Fibroblast of lung (primary cell): ENCODE measurements at regions not wholly inside any gene's neighbourhood (a gene's known extent, or its start where the extent isn't known, plus 50 kb on each side); places are given as distances from the start of the nearest gene placed in this dataset.

Source experiments
- DNase-seq, 2 donors: peaks; one replicate each; pipeline versions ENCODE4 v3.0.0 to v3.0.0-alpha.2; 2010; ENCODE audit warnings: low read depth in 2 of 2
- H2AFZ ChIP-seq: 2 replicates; pipeline ENCODE4 v1.5.1; 2012; ENCODE audit warnings: low read length, control low read depth, inconsistent platforms
- H3K27ac ChIP-seq: 2 replicates; pipeline ENCODE4 v1.5.1; 2011; ENCODE audit warnings: low read length, control low read depth; ENCODE audit not compliant: insufficient read depth
- H3K27me3 ChIP-seq: 2 replicates; pipeline ENCODE4 v1.5.1; 2011; ENCODE audit warnings: mild to moderate bottlenecking, low read length; ENCODE audit not compliant: control insufficient read depth, insufficient read depth
- H3K36me3 ChIP-seq: 2 replicates; pipeline ENCODE4 v1.5.1; 2011; ENCODE audit warnings: low read length; ENCODE audit not compliant: control insufficient read depth, insufficient read depth
- H3K4me1 ChIP-seq: 2 replicates; pipeline ENCODE4 v1.5.1; 2011; ENCODE audit warnings: low read length; ENCODE audit not compliant: control insufficient read depth, insufficient read depth; ENCODE audit errors: extremely low read depth
- H3K4me2 ChIP-seq: 2 replicates; pipeline ENCODE4 v1.5.1; 2011; ENCODE audit warnings: low read length, control low read depth; ENCODE audit not compliant: insufficient read depth; ENCODE audit errors: extremely low read depth
- H3K4me3 ChIP-seq, 4 experiments: fragments of 200-600 bp in 1 of 4; sonication (generic) in 1 of 4; replicated peaks in 1 of 4; 2 replicates each; pipeline ENCODE4 v1.5.1; 2011 to 2016; ENCODE audit warnings: low read length in 4 of 4, low read depth in 3 of 4, mild to moderate bottlenecking in 3 of 4, control low read depth in 2 of 4, inconsistent platforms in 1 of 4, mixed read lengths in 1 of 4; ENCODE audit not compliant: insufficient read depth in 1 of 4; ENCODE audit errors: control extremely low read depth in 1 of 4
- H3K79me2 ChIP-seq: 2 replicates; pipeline ENCODE4 v1.5.1; 2012; ENCODE audit warnings: mild to moderate bottlenecking, low read length, inconsistent platforms; ENCODE audit not compliant: control insufficient read depth, insufficient read depth
- H3K9ac ChIP-seq: 2 replicates; pipeline ENCODE4 v1.5.1; 2011; ENCODE audit warnings: mild to moderate bottlenecking, low read length, control low read depth; ENCODE audit not compliant: insufficient read depth
- H3K9me3 ChIP-seq: 2 replicates; pipeline ENCODE4 v1.5.1; 2012; ENCODE audit warnings: low read depth, low read length; ENCODE audit not compliant: control insufficient read depth, insufficient read depth
- H4K20me1 ChIP-seq: 2 replicates; pipeline ENCODE4 v1.5.1; 2011; ENCODE audit warnings: low read length; ENCODE audit not compliant: control insufficient read depth, insufficient read depth; ENCODE audit errors: extremely low read depth
- CTCF ChIP-seq, 2 donors: IDR thresholded peaks in 1 of 2; conservative IDR thresholded peaks in 1 of 2; 1 replicate in 1 of 2; 2 replicates in 1 of 2; pipeline ENCODE4 v1.5.1; 2011 to 2012; ENCODE audit warnings: low read length in 2 of 2, control low read depth in 1 of 2, inconsistent platforms in 1 of 2, low read depth in 1 of 2, mild to moderate bottlenecking in 1 of 2
- EZH2 ChIP-seq: IDR thresholded peaks from 2 replicates; pipeline ENCODE4 v1.5.1; 2012; ENCODE audit warnings: low read length, control low read depth, mild to moderate bottlenecking; ENCODE audit errors: missing control alignments

- Histone ChIP-seq H3K9ac (no peak overlapping the region), H2AFZ (no peak overlapping the region), H3K4me3 (no peak overlapping the region), H3K36me3 (no peaks in the 10 kb centered on the region), H3K4me2 (no peak overlapping the region), H3K79me2 (no peaks in the 10 kb centered on the region), H3K27me3 (no peaks in the 10 kb centered on the region), H3K27ac (no peak overlapping the region), H3K9me3 (no peaks in the 10 kb centered on the region), H3K4me1 (no peaks in the 10 kb centered on the region), H4K20me1 (no peaks in the 10 kb centered on the region)
- no peak for TF ChIP-seq EZH2
- no peak for TF ChIP-seq CTCF (conservative IDR thresholded peaks at IDR 0.05 in 1 of 2, IDR thresholded peaks at IDR 0.05 in 1 of 2; ENCODE audit: low read depth in 1 of 2, low read length in 2 of 2)
- DNase-seq = no peak
Observed at GRCh38 chr3:72080095-72080494, 295.1 kb upstream of the PROK2 start.

- DNase-seq = no peak
- no peaks in the 10 kb centered on the region for H3K79me2 ChIP-seq
Observed at GRCh38 chr3:72079369-72079872, 294.5 kb upstream of the PROK2 start.

GRCh38 chr3:72078676-72079368 is 293.9 kb upstream of the PROK2 start:
- Histone ChIP-seq H3K4me1 (no peaks in the 10 kb centered on the region), H2AFZ (no peak overlapping the region), H3K36me3 (no peaks in the 10 kb centered on the region), H3K27ac (no peak overlapping the region), H3K9me3 (no peaks in the 10 kb centered on the region), H3K9ac (no peak overlapping the region), H4K20me1 (no peaks in the 10 kb centered on the region), H3K27me3 (no peaks in the 10 kb centered on the region), H3K4me3 (no peak overlapping the region), H3K4me2 (no peak overlapping the region), H3K79me2 (no peaks in the 10 kb centered on the region)
- TF ChIP-seq CTCF (conservative IDR thresholded peaks at IDR 0.05 in 1 of 2, IDR thresholded peaks at IDR 0.05 in 1 of 2; ENCODE audit: low read depth in 1 of 2, low read length in 2 of 2) (no peak), EZH2 (no peak)
- DNase-seq = no peak

More at GRCh38 chr3:72079369-72079872, 294.5 kb upstream of the PROK2 start:
- Histone ChIP-seq H2AFZ (no peak overlapping the region), H3K36me3 (no peaks in the 10 kb centered on the region), H3K9me3 (no peaks in the 10 kb centered on the region), H3K4me2 (no peak overlapping the region), H3K9ac (no peak overlapping the region), H3K4me1 (no peaks in the 10 kb centered on the region), H3K27ac (no peak overlapping the region), H3K27me3 (no peaks in the 10 kb centered on the region), H3K4me3 (no peak overlapping the region), H4K20me1 (no peaks in the 10 kb centered on the region)
- TF ChIP-seq CTCF (conservative IDR thresholded peaks at IDR 0.05 in 1 of 2, IDR thresholded peaks at IDR 0.05 in 1 of 2; ENCODE audit: low read depth in 1 of 2, low read length in 2 of 2) = no peak
- no peak for TF ChIP-seq EZH2
